MM.1S (cell line): ENCODE measurements at regions not wholly inside any gene's neighbourhood (a gene's known extent, or its start where the extent isn't known, plus 50 kb on each side); places are given as distances from the start of the nearest gene placed in this dataset.

ENCODE experiments used
- DNase-seq: peaks from one replicate; pipeline ENCODE4 v3.0.0-alpha.2; 2015
- H2AFZ ChIP-seq: fragments of 300-600 bp; sonication (generic); 2 replicates; pipeline ENCODE4 v1.6.0; 2016; ENCODE audit warnings: antibody characterized with exemption, low read length
- H3F3A ChIP-seq: fragments of 300-600 bp; sonication (generic); 2 replicates; pipeline ENCODE4 v1.6.1; 2016; ENCODE audit warnings: mild to moderate bottlenecking, antibody characterized with exemption, low read length, moderate library complexity, mixed read lengths; ENCODE audit not compliant: insufficient read depth
- H3K27ac ChIP-seq: fragments of 300-600 bp; sonication (generic); 2 replicates; pipeline ENCODE4 v1.5.1; 2016; ENCODE audit warnings: mild to moderate bottlenecking, low read length
- H3K27me3 ChIP-seq: fragments of 300-600 bp; sonication (generic); replicated peaks from 2 replicates; pipeline ENCODE4 v1.6.0; 2016; ENCODE audit warnings: low read length; ENCODE audit not compliant: insufficient read depth
- H3K36me3 ChIP-seq: fragments of 300-600 bp; sonication (generic); replicated peaks from 2 replicates; pipeline ENCODE4 v1.6.1; 2016; ENCODE audit warnings: mild to moderate bottlenecking, low read length, mixed read lengths; ENCODE audit not compliant: insufficient read depth
- H3K4me1 ChIP-seq: fragments of 300-600 bp; sonication (generic); 2 replicates; pipeline ENCODE4 v1.6.1; 2016; ENCODE audit warnings: low read length, mixed read lengths
- H3K4me2 ChIP-seq: fragments of 300-600 bp; sonication (generic); 2 replicates; pipeline ENCODE4 v1.6.0; 2016; ENCODE audit warnings: low read depth, low read length
- H3K4me3 ChIP-seq: fragments of 300-600 bp; sonication (generic); 2 replicates; pipeline ENCODE4 v1.5.1; 2016; ENCODE audit warnings: low read length, mixed read lengths
- H3K79me2 ChIP-seq: fragments of 300-600 bp; sonication (generic); 2 replicates; pipeline ENCODE4 v1.6.1; 2016; ENCODE audit warnings: mixed run types, low read length, mixed read lengths
- H3K9ac ChIP-seq: fragments of 300-600 bp; sonication (generic); 2 replicates; pipeline ENCODE4 v1.6.1; 2016; ENCODE audit warnings: low read length, mixed read lengths
- H3K9me2 ChIP-seq: fragments of 300-600 bp; sonication (generic); replicated peaks from 2 replicates; pipeline ENCODE4 v1.6.1; 2016; ENCODE audit warnings: mild to moderate bottlenecking, low read length, mixed read lengths; ENCODE audit not compliant: insufficient read depth
- H3K9me3 ChIP-seq: fragments of 300-600 bp; sonication (generic); replicated peaks from 2 replicates; pipeline ENCODE4 v1.6.1; 2016; ENCODE audit warnings: mild to moderate bottlenecking, low read length, mixed read lengths; ENCODE audit not compliant: insufficient read depth
- H4K20me1 ChIP-seq: fragments of 300-600 bp; sonication (generic); 2 replicates; pipeline ENCODE4 v1.6.1; 2016; ENCODE audit warnings: mild to moderate bottlenecking, low read length, moderate library complexity, mixed read lengths; ENCODE audit not compliant: insufficient read depth
- CTCF ChIP-seq: fragments of 300-600 bp; sonication (generic); IDR thresholded peaks from 2 replicates; pipeline ENCODE4 v1.5.1; 2016; ENCODE audit warnings: antibody characterized with exemption, low read length, mixed read lengths
- EZH2 ChIP-seq: fragments of 300-600 bp; sonication (generic); optimal IDR thresholded peaks from 2 replicates; pipeline ENCODE3; 2017; ENCODE audit warnings: low read depth, mild to moderate bottlenecking, antibody characterized with exemption, low read length, mixed read lengths
- EZH2phosphoT487 ChIP-seq: fragments of 300-600 bp; sonication (generic); IDR thresholded peaks from 2 replicates; pipeline ENCODE4 v1.6.1; 2018; ENCODE audit warnings: antibody characterized with exemption, low read length

GRCh38 chr18:24546307-24546706, 85.9 kb downstream of the HRH4 start:
- no peak for DNase-seq
- Histone ChIP-seq H3K4me2 (no peak overlapping the region), H3K27me3 (no peaks in the 10 kb centered on the region), H3K79me2 (no peaks in the 10 kb centered on the region), H3K36me3 (no peaks in the 10 kb centered on the region), H3K4me3 (no peak overlapping the region), H3K27ac (no peak overlapping the region), H3F3A (no peaks in the 10 kb centered on the region), H3K9me2 (no peaks in the 10 kb centered on the region), H2AFZ (no peak overlapping the region), H3K9ac (no peak overlapping the region), H4K20me1 (no peaks in the 10 kb centered on the region), H3K9me3 (no peaks in the 10 kb centered on the region), H3K4me1 (no peaks in the 10 kb centered on the region)
- no peak for TF ChIP-seq CTCF
- no peak for TF ChIP-seq EZH2phosphoT487
- no peak for TF ChIP-seq EZH2

GRCh38 chr18:24548583-24548982, 88.1 kb downstream of the HRH4 start:
- H3K4me1 ChIP-seq: 0 out of 2 replicates have a peak, but pooled peaks cover 2% of the 10 kb centered on the region
- H3F3A ChIP-seq: no peaks in the 10 kb centered on the region
- no peaks in the 10 kb centered on the region for H3K27me3 ChIP-seq
- H3K4me3 ChIP-seq: no peak overlapping the region
- no peaks in the 10 kb centered on the region for H3K36me3 ChIP-seq
- no peaks in the 10 kb centered on the region for H3K79me2 ChIP-seq
- H2AFZ ChIP-seq: no peak overlapping the region
- no peak overlapping the region for H3K27ac ChIP-seq
- H3K9me3 ChIP-seq: no peaks in the 10 kb centered on the region
- H4K20me1 ChIP-seq: no peaks in the 10 kb centered on the region
- DNase-seq: no peak
- no peaks in the 10 kb centered on the region for H3K9me2 ChIP-seq
- no peak overlapping the region for H3K4me2 ChIP-seq
- no peak overlapping the region for H3K9ac ChIP-seq
- no peak for TF ChIP-seq EZH2
- no peak for TF ChIP-seq EZH2phosphoT487
- no peak for TF ChIP-seq CTCF

GRCh38 chr18:24552218-24552617, 91.8 kb downstream of the HRH4 start:
- H3K9ac ChIP-seq: no peak overlapping the region
- H3K79me2 ChIP-seq: no peaks in the 10 kb centered on the region
- no peaks in the 10 kb centered on the region for H3K27me3 ChIP-seq
- H2AFZ ChIP-seq: no peak overlapping the region
- H3K4me1 ChIP-seq: 0 out of 2 replicates have a peak, but pooled peaks cover 4% of the 10 kb centered on the region
- no peak overlapping the region for H3K4me3 ChIP-seq
- TF ChIP-seq CTCF (no peak), EZH2 (no peak), EZH2phosphoT487 (no peak)
- DNase-seq: no peak
- no peaks in the 10 kb centered on the region for H3K9me2 ChIP-seq
- H3F3A ChIP-seq: no peaks in the 10 kb centered on the region
- no peaks in the 10 kb centered on the region for H4K20me1 ChIP-seq
- H3K27ac ChIP-seq: no peak overlapping the region
- no peaks in the 10 kb centered on the region for H3K36me3 ChIP-seq
- H3K4me2 ChIP-seq: no peak overlapping the region
- H3K9me3 ChIP-seq: no peaks in the 10 kb centered on the region
